CMK (cell line): ENCODE measurements at regions not wholly inside any gene's neighbourhood (a gene's known extent, or its start where the extent isn't known, plus 50 kb on each side); places are given as distances from the start of the nearest gene placed in this dataset.
"Not testable (repeated sequence)": the region's sequence is repeated elsewhere in the genome, so short reads cannot be mapped to it uniquely, and the experiment has no call there.

Source experiments
- DNase-seq: peaks from one replicate; pipeline ENCODE4 v3.0.0-alpha.2; 2010; ENCODE audit warnings: low read depth

- DNase-seq: no peak
These were observed 57.4 kb downstream of the ZNF648 start for GRCh38 chr1:182003953-182004586.

- DNase-seq: no peak
These were observed 58.3 kb downstream of the ZNF648 start for GRCh38 chr1:182003025-182003725.

- no peak for DNase-seq
These were observed 58.9 kb downstream of the ZNF648 start for GRCh38 chr1:182002570-182002969.

DNA sequence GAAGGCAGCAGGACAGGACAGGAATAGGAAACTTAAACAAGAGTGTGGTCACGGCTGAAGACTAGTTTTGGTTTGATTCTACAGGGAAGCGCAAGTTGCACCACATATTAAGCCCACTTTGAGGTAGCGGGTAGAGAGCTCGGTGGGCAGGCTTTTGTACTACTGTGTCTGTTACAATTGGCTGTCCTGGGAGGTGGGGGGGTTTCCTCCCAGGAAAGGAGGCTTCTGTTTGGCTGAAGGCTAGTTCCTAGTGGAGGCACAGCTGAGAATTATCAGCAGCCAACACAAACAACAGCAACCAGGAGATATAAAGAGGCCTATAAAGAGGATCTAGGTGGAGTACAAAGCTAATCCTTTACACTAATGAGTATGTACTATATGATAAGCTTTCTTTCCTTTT, 62.7 kb downstream of the ZNF648 start:
- DNase-seq: no peak

GRCh38 chr1:181992072-181992471, 69.4 kb downstream of the ZNF648 start:
- DNase-seq: no peak

DNA sequence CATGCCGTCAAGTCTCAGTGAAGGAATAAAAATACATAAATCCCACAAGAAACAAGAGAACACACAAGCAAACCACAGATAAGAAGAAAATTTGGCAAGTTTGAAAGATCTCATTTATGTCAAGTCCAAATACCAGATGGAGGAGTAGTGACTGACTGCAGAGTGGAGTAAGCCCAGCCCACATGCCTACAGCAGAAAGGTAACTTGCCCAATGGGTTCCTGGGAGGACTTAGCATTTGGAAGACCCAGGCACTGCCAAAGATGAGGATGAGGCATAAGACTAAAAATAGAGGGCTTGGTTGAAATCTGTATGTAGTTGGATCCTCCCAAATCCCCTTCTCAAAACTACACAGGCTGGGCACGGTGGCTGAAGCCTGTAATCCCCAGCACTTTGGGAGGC, 70.8 kb downstream of the ZNF648 start:
- DNase-seq: no peak

- DNase-seq: no peak
These were observed 72.1 kb downstream of the ZNF648 start for GRCh38 chr1:181989261-181989920.

DNA sequence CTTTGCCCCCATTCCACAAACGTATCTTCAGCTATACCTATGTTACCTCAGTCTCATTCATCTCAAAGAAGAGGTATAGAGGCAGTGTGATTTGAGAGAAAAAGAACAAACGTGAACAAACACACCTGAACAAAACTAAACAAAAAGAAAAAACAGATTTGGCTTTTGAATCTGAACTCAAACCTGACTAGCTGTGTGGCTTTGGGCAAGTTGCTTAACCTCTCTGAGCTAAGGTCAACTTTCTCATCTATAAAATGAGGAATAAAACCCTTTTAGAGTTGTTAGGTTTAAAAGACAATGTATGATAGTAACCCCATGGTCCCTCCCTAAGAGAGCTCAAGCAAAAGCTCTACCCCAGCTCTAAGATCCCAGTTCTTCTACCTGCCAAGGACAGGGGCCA, 73.5 kb downstream of the ZNF648 start:
- DNase-seq: no peak

DNA sequence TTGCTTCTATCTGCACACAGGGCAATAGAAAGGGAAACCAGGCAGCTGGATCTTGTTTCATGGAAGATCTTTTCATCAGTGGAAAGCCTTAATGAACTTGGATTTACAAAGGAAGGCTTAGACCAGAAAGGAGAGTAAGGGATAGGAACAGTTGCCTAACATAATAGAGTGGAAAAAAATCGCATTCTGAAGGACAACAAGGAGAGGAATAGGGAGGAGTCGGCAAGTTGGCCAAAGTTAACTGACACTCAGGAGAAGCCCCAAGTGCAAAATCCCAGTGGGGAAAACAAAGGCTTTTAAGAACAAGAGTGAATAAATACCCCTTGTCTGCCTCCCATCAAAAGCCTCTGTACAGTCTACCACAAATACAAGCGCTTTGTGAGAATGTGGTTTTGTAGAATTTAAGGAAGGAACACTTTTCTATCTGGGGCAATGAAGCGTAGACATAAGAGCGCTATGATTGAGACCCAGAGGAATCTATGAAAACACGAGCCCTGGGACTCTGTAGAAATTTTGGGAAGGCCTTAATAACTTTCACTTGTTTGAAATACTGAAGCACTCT, 74.1 kb downstream of the ZNF648 start:
- no peak for DNase-seq

DNA sequence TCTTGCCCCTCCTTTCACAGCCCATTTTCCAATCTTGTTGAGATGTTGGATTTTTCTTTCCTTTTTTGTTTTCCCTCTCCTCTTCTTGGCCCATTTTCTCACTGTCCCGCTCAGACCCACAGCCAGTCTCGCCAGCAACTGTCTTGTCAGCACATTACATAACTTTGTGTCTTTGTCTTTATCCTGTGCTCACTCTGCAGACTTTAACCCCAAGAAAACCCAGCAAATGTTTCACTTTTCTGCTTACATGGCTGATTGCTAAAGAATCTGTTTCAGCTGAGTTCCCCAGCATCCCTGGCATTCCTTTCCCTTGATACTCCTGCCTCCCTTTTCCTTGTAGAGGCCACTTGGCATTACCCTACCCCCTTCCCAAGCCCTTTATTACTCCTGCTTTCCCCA, 74.6 kb downstream of the ZNF648 start:
- no peak for DNase-seq

DNA sequence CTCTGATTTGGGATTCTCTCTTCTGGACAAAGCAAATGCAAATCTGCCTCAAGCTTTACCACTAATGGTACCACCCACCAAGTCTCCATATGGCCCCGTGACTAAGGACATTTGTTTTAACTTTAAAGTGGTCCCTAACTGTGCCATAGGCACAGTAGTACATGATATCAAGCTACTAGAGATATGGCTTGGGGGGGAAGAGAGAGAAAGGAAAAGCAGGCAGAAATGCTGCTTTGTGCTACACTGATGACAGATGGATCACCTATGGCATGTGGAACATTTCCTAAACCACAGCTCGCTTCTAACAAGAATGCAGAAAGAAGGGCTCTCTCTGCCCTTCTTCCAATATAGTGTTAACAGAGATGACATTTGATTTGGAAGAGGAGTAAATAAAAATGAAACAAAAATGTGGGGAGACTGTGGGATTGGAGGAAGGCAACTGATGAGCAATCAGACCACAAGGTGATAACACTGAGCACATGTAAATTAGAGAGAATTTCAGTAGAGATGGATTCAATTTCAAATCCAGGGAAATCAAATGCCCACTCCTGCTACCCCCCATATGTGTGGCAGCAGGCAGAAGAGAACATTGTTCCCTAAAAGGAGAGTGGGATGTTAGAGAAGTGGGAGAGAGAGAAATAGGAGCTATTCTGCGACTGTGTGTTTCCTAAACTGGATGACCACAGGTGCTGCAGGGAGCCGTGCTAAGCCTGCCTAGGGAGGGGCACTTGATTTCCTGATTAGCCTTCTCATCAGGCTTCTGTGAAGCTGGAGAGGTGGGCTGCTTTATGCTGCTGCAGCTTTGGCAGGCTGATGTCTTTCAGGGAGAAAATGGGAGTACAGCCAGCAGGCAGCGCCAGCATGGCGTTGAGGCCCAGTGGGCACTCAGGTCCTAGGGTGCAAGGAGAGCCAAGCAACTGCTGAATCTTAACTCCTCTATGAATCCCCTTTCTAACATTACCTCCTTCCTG, 75.3 kb downstream of the ZNF648 start:
- no peak for DNase-seq

DNA sequence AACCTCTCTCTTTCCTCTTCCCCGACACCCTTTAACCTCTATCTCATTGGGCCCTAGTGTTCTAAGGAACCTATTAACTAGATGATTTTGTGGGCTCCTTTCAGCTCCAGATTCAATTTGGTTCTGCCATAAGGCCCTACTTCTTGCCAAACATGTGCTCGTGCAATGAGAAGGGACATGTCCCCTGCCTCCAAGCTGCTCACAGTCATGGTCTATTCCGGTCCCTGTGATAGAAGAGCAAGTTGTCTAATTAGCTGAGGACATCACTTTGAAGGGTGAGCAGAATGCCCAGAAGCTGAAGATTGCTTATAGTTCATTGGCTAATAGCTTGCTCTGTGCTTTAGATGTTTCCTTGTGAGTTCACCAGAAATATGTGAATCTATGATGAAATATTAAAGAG, 76.2 kb downstream of the ZNF648 start:
- no peak for DNase-seq

GRCh38 chr1:181984006-181984405, 77.5 kb downstream of the ZNF648 start:
- DNase-seq: no peak

GRCh38 chr1:181981821-181982220, 79.7 kb downstream of the ZNF648 start:
- DNase-seq: no peak

GRCh38 chr1:181972256-181972655, 89.3 kb downstream of the ZNF648 start:
- no peak for DNase-seq

DNA sequence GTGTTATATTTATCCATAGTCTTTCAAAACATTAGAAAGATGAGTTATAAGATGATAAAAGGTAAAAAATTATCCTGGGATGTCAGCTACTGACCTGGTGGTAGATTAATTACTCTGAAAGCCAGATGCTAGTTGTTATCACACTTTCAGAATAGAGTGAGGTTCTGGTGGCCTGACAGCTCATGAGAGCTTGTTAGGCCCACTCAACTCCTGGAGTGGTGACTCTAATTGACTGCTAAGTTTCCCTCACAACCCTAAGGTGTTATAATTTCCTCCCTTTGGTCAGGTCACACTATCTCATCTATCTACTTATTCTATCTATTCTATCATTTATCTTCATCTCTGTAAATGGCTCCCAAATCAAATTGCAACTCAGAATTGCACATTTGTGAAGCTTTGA, 90.1 kb downstream of the ZNF648 start:
- DNase-seq: no peak

DNA sequence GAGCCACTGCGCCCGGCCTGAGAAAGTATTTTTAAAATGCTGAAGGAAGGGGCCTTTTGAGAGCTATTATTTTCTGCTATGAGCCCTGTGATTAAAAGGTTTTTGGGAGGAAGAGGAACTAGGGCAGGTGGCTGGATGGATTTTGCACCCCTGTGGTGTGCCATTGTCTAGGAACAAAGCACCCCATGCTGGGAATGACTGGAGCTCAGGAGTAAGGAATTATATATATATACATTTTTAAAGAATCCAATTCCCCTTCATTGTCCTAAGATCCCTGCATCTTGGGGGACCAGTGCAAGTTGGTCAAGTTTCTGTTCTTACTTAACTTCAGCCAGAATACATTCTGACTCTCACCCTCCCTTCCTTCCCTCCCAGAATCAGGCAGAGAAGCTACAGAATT, 91.6 kb downstream of the ZNF648 start:
- DNase-seq: no peak

- DNase-seq: not testable (repeated sequence)
These were observed 106.8 kb downstream of the ZNF648 start for GRCh38 chr1:181954696-181955095.

DNA sequence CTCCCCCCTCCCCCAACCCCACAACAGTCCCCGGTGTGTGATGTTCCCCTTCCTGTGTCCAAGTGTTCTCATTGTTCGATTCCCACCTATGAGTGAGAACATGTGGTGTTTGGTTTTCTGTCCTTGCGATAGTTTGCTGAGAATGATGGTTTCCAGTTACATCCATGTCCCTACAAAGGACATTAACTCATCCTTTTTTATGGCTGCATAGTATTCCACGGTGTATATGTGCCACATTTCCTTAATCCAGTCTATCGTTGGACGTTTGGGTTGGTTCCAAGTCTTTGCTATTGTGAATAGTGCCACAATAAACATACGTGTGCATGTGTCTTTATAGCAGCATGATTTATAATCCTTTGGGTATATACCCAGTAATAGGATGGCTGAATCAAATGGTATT, 107.3 kb downstream of the ZNF648 start:
- DNase-seq: not testable (repeated sequence)

DNA sequence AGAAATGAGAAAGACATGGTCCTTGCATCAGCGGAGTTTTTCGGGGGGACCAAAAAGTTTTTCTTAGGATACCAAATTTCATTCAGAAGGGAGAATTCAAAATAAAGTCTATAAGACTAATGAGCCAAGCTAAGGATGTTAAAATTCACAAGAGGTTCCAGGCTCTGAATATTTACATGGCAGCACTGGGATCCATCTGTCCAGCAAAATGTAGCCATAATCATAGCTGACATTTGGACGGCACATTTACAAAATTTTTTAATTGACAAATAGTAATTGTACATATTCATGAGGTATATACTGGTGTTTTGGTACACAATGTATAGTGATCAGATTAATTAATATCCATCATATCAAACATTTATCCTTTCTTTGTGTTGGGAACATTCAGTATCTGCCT, 107.9 kb downstream of the ZNF648 start:
- DNase-seq: no peak

DNA sequence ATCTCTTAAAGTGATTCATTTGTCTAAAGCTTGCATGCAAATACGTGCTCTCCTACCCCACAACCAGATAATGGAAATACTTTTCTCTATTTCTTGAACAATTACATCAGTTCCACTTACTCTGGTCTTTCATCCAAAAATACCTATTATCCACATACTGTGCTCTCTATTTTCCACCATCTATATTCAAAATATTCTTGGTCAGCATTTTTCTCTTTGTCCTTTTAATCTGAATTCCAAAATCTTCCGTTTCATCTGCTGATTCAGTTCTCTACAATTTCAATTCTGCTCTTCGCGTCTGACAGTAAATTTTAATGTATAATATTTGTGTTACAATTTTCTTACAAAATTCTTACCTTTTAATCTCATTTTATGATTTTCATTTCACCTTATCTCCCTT, 110.3 kb downstream of the ZNF648 start:
- DNase-seq: no peak

DNA sequence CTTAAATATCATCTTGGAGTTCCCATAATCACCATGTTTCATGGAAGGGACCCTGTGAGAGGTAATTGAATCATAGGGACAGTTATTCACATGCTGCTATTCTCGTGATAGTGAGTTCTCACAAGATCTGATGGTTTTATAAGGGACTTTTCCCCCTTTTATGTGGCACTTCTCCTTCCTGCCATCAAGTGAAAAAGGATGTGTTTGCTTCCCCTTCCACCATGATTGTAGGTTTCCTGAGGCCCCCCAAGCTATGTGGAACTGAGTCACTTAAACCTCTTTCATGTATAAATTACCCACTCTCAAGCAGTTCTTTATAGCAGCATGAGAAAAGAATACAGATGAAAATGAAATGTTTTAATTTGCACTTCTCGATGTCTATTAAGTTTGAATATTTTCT, 112.0 kb downstream of the ZNF648 start:
- DNase-seq: no peak
